OCI-LY7 (cell line): ENCODE measurements at regions not wholly inside any gene's neighbourhood (a gene's known extent, or its start where the extent isn't known, plus 50 kb on each side); places are given as distances from the start of the nearest gene placed in this dataset.

Experiments
- BruUV-seq: library from RNA; stranded (reverse); fragments of 400-500 nt; replicated peaks from 2 replicates; lab custom pipeline; 2021; lab: Mats Ljungman, UMichigan
- CTCF ChIA-PET: fragments of 300-600 bp; sonication (Branson Sonifier 250); formaldehyde crosslinking; loops from one replicate; lab custom pipeline; 2022; ENCODE audit warnings: antibody characterized with exemption; ENCODE audit not compliant: unreplicated experiment; lab: Charles Lee
- POLR2A ChIA-PET: fragments of 300-600 bp; sonication (Branson Sonifier 250); formaldehyde crosslinking; loops from one replicate; lab custom pipeline; 2022; ENCODE audit warnings: antibody characterized with exemption; lab: Charles Lee
- DNase-seq: peaks from one replicate; pipeline ENCODE4 v3.0.0-alpha.2; 2015; ENCODE audit warnings: low spot score
- H2AFZ ChIP-seq: fragments of 200-600 bp; sonication (generic), shearing (Covaris generic); 2 replicates; pipeline ENCODE4 v1.6.1; 2014; ENCODE audit warnings: mild to moderate bottlenecking, antibody characterized with exemption, low read length, moderate library complexity
- H3K27ac ChIP-seq: fragments of 200-600 bp; sonication (generic); 2 replicates; pipeline ENCODE4 v1.5.1; 2014; ENCODE audit warnings: mixed run types, low read depth, mild to moderate bottlenecking, moderate library complexity, low read length, inconsistent platforms; ENCODE audit not compliant: poor library complexity, severe bottlenecking
- H3K36me3 ChIP-seq: fragments of 200-600 bp; sonication (generic); 2 replicates; pipeline ENCODE4 v1.6.1; 2014; ENCODE audit warnings: mild to moderate bottlenecking, antibody characterized with exemption, low read length, moderate library complexity, mixed read lengths; ENCODE audit not compliant: insufficient read depth
- H3K4me1 ChIP-seq: fragments of 200-600 bp; sonication (generic); 2 replicates; pipeline ENCODE4 v1.5.1; 2014; ENCODE audit warnings: mild to moderate bottlenecking, low read length; ENCODE audit not compliant: insufficient read depth, poor library complexity, severe bottlenecking
- H3K4me2 ChIP-seq: fragments of 200-600 bp; sonication (generic); 2 replicates; pipeline ENCODE4 v1.6.1; 2014; ENCODE audit warnings: mild to moderate bottlenecking, low read length
- H3K4me3 ChIP-seq: fragments of 200-600 bp; sonication (generic); 2 replicates; pipeline ENCODE4 v1.5.1; 2014; ENCODE audit warnings: mild to moderate bottlenecking, low read depth, low read length; ENCODE audit not compliant: poor library complexity, severe bottlenecking
- H3K79me2 ChIP-seq: fragments of 200-600 bp; sonication (generic); 2 replicates; pipeline ENCODE4 v1.6.1; 2016; ENCODE audit warnings: low read depth, mild to moderate bottlenecking, low read length, moderate library complexity, mixed read lengths; ENCODE audit not compliant: insufficient read depth
- H3K9me2 ChIP-seq: fragments of 200-600 bp; sonication (generic); 2 replicates; pipeline ENCODE4 v1.6.1; 2016; ENCODE audit warnings: mild to moderate bottlenecking, low read length, mixed read lengths; ENCODE audit not compliant: insufficient read depth
- H3K9me3 ChIP-seq: fragments of 200-600 bp; sonication (generic); 2 replicates; pipeline ENCODE4 v1.6.1; 2014; ENCODE audit warnings: mild to moderate bottlenecking, mixed run types, low read length, mixed read lengths
- H4K20me1 ChIP-seq: fragments of 200-600 bp; sonication (generic); 2 replicates; pipeline ENCODE4 v1.6.1; 2014; ENCODE audit warnings: mild to moderate bottlenecking, antibody characterized with exemption, low read length, moderate library complexity, mixed read lengths; ENCODE audit not compliant: insufficient read depth
- CTCF ChIP-seq: fragments of 200-600 bp; sonication (generic); conservative IDR thresholded peaks from 2 replicates; pipeline ENCODE4 v1.5.1; 2014; ENCODE audit warnings: mild to moderate bottlenecking, antibody characterized with exemption, low read length, moderate library complexity, mixed read lengths
- EZH2phosphoT487 ChIP-seq: fragments of 200-600 bp; sonication (generic); IDR thresholded peaks from 2 replicates; pipeline ENCODE4 v1.6.1; 2018; ENCODE audit warnings: low read depth, borderline replicate concordance, mild to moderate bottlenecking, mixed run types, antibody characterized with exemption, low read length, moderate library complexity, mixed read lengths
- intact Hi-C: fragments of 100-400 bp; cut with micrococcal nuclease; formaldehyde crosslinking; loops from one replicate; pipeline ENCODE4 v1.10.0; 2022; ENCODE audit not compliant: unreplicated experiment

DNA sequence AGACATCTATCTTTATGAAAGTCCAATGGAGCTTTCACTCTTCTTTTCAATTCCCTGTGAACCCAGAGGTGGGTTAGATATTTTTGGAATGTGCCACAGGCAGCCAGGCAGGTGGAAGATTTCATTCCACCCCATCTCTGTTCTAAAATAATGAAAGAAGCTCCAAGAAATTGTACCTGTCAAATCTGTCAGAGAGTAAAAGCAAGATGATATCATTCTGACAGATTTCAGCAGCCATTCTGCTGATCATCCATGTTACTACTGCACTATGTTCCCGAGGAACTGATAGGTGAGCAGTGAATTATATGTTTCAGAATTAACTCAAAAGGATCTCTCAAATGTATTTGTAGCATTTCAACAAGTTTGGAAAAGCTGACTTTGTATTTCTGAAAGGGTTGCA, 339.5 kb upstream of the SPANXN4 start:
- no TSS peak for BruUV-seq
- CTCF ChIA-PET = no interaction called here
- H3K4me3 ChIP-seq = no peak overlapping the region

GRCh38 chrX:142680038-142680437, 345.7 kb upstream of the SPANXN4 start:
- no TSS peak for BruUV-seq
- POLR2A ChIA-PET = no interaction called here

More for the DNA sequence above, 339.5 kb upstream of the SPANXN4 start:
- no peak for DNase-seq
- POLR2A ChIA-PET = no interaction called here
- Histone ChIP-seq H3K9me3 (no peaks in the 10 kb centered on the region), H3K4me1 (no peaks in the 10 kb centered on the region), H2AFZ (no peak overlapping the region), H3K4me2 (no peak overlapping the region), H3K36me3 (no peaks in the 10 kb centered on the region), H4K20me1 (no peaks in the 10 kb centered on the region), H3K27ac (no peak overlapping the region), H3K9me2 (no peaks in the 10 kb centered on the region), H3K79me2 (no peaks in the 10 kb centered on the region)
- no peak for TF ChIP-seq CTCF
- no peak for TF ChIP-seq EZH2phosphoT487
- intact Hi-C loops = no loop called here

GRCh38 chrX:142671036-142671435, 354.7 kb upstream of the SPANXN4 start:
- no peak overlapping the region for H3K4me2 ChIP-seq
- H2AFZ ChIP-seq = no peak overlapping the region
- TF ChIP-seq EZH2phosphoT487 (no peak), CTCF (no peak)
- H3K4me1 ChIP-seq = no peaks in the 10 kb centered on the region
- no peak for DNase-seq
- BruUV-seq = no TSS peak
- H3K36me3 ChIP-seq = no peaks in the 10 kb centered on the region
- no peaks in the 10 kb centered on the region for H3K79me2 ChIP-seq
- no peak overlapping the region for H3K27ac ChIP-seq
- no peak overlapping the region for H3K4me3 ChIP-seq
- H4K20me1 ChIP-seq = no peaks in the 10 kb centered on the region
- no peaks in the 10 kb centered on the region for H3K9me2 ChIP-seq
- H3K9me3 ChIP-seq = no peaks in the 10 kb centered on the region
- ChIA-PET CTCF (no interaction called here), POLR2A (no interaction called here)
- intact Hi-C loops = no loop called here

More at GRCh38 chrX:142680038-142680437, 345.7 kb upstream of the SPANXN4 start:
- Histone ChIP-seq H3K4me1 (no peaks in the 10 kb centered on the region), H3K79me2 (no peaks in the 10 kb centered on the region), H2AFZ (no peak overlapping the region), H3K27ac (no peak overlapping the region), H4K20me1 (no peaks in the 10 kb centered on the region), H3K4me2 (no peak overlapping the region), H3K4me3 (no peak overlapping the region), H3K9me3 (no peaks in the 10 kb centered on the region), H3K36me3 (no peaks in the 10 kb centered on the region), H3K9me2 (no peaks in the 10 kb centered on the region)
- DNase-seq = no peak
- TF ChIP-seq EZH2phosphoT487 (no peak), CTCF (no peak)
- CTCF ChIA-PET = no interaction called here
- intact Hi-C loops = no loop called here
